ENCODE measurements at regions not wholly inside any gene's neighbourhood (a gene's known extent, or its start where the extent isn't known, plus 50 kb on each side); places are given as distances from the start of the nearest gene placed in this dataset.

DNA sequence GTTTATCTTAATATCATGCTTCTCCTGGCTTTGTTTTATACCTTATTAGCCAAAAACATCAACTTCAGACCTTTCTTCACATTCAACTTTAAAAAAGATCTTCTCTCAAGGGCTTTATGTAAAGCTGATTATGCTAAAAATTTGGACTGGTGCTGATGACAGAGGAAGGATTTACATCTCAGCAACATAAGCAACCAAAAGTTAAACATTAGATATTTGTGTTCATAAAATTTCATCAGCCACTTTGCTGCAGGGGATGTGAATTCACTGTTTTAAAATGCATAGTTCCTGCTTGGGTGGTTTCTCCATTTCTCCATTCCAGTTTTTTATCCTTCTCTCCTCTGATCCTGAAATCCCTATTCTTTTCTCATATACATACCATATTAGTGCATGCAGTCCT is 398.6 kb upstream of the DDI1 start:
- TF ChIP-seq PPARA (CRISPR knock-in tag; IDR thresholded peaks at IDR 0.05; ENCODE audit: borderline replicate concordance) (no peak), ZFP30 (CRISPR knock-in tag; IDR thresholded peaks at IDR 0.05) (no peak), SNAI2 (CRISPR knock-in tag; IDR thresholded peaks at IDR 0.05) (no peak), PATZ1 (CRISPR knock-in tag; IDR thresholded peaks at IDR 0.05; ENCODE audit: borderline replicate concordance) (no peak), OSR1 (CRISPR knock-in tag; IDR thresholded peaks at IDR 0.05) (no peak), ZNF70 (CRISPR knock-in tag; IDR thresholded peaks at IDR 0.05) (no peak), ZC3H10 (CRISPR knock-in tag; IDR thresholded peaks at IDR 0.05) (no peak), CREB5 (CRISPR knock-in tag; IDR thresholded peaks at IDR 0.05; ENCODE audit: low read depth) (no peak), RARB (CRISPR knock-in tag; IDR thresholded peaks at IDR 0.05) (no peak), ESRRG (CRISPR knock-in tag; IDR thresholded peaks at IDR 0.05) (no peak), POU6F1 (CRISPR knock-in tag; IDR thresholded peaks at IDR 0.05; ENCODE audit: borderline replicate concordance, low read depth) (no peak)
- TF ChIP-seq, protein P1, sequence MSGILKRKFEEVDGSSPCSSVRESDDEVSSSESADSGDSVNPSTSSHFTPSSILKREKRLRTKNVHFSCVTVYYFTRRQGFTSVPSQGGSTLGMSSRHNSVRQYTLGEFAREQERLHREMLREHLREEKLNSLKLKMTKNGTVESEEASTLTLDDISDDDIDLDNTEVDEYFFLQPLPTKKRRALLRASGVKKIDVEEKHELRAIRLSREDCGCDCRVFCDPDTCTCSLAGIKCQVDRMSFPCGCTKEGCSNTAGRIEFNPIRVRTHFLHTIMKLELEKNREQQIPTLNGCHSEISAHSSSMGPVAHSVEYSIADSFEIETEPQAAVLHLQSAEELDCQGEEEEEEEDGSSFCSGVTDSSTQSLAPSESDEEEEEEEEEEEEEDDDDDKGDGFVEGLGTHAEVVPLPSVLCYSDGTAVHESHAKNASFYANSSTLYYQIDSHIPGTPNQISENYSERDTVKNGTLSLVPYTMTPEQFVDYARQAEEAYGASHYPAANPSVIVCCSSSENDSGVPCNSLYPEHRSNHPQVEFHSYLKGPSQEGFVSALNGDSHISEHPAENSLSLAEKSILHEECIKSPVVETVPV (CRISPR knock-in tag; IDR thresholded peaks at IDR 0.05) = no peak
